Activated CD4-positive, alpha-beta T cell treated with anti-CD3 and anti-CD28 coated beads, Interleukin-2, amount 10 ng/mL, durations not matched to agents 7 days and 5 days (primary cell): ENCODE measurements at regions not wholly inside any gene's neighbourhood (a gene's known extent, or its start where the extent isn't known, plus 50 kb on each side); places are given as distances from the start of the nearest gene placed in this dataset.
A peak's percentile ranks its signal among the peaks of the same experiment; 100 is the strongest.

Source experiments
- CTCF ChIA-PET: fragments of 350-600 bp; sonication (Branson Sonifier 250); formaldehyde crosslinking; loops from one replicate; lab custom pipeline; 2021; ENCODE audit warnings: antibody characterized with exemption; lab: Charles Lee
- POLR2A ChIA-PET: fragments of 350-600 bp; sonication (Branson Sonifier 250); formaldehyde crosslinking; loops from one replicate; lab custom pipeline; 2021; ENCODE audit warnings: antibody characterized with exemption; lab: Charles Lee
- DNase-seq: peaks from one replicate; pipeline ENCODE4 v3.0.0-alpha.2; 2020
- H3K27ac Mint-ChIP-seq: one replicate; pipeline ENCODE4 v1.8.0; 2021; ENCODE audit warnings: mild to moderate bottlenecking, moderate library complexity, mixed read lengths
- H3K27me3 Mint-ChIP-seq: one replicate; pipeline ENCODE4 v1.8.0; 2021; ENCODE audit warnings: mixed read lengths
- H3K36me3 Mint-ChIP-seq: one replicate; pipeline ENCODE4 v1.8.0; 2021; ENCODE audit warnings: low read depth, mixed read lengths
- H3K4me1 Mint-ChIP-seq: one replicate; pipeline ENCODE4 v1.8.0; 2021; ENCODE audit warnings: mixed read lengths
- H3K4me3 Mint-ChIP-seq: one replicate; pipeline ENCODE4 v1.8.0; 2021; ENCODE audit warnings: mild to moderate bottlenecking, moderate library complexity, mixed read lengths
- H3K9me3 Mint-ChIP-seq: one replicate; pipeline ENCODE4 v1.8.0; 2021; ENCODE audit warnings: mixed read lengths

- Mint-ChIP-seq H3K36me3 (no peaks in the 10 kb centered on the region), H3K9me3 (peaks cover 8% of the 10 kb centered on the region), H3K4me1 (peaks cover 6% of the 10 kb centered on the region), H3K27me3 (no peaks in the 10 kb centered on the region), H3K27ac (no peak overlapping the region), H3K4me3 (no peak overlapping the region)
- ChIA-PET CTCF (no interaction called here), POLR2A (no interaction called here)
- DNase-seq = no peak
Measured at GRCh38 chr10:88023676-88024075, 160.3 kb downstream of the PTEN start.

- no peak overlapping the region for H3K4me3 Mint-ChIP-seq
- no peaks in the 10 kb centered on the region for H3K27me3 Mint-ChIP-seq
- ChIA-PET CTCF (interaction anchor here (0.7 to 1.4 kb wide), 2 partner anchors 56 to 622 kb away, joined by 3 read pairs; no protein-coding TSS in a partner anchor), POLR2A (no interaction called here)
- DNase-seq = no peak
- no peak overlapping the region for H3K27ac Mint-ChIP-seq
- H3K4me1 Mint-ChIP-seq = peaks cover 8% of the 10 kb centered on the region
- H3K36me3 Mint-ChIP-seq = no peaks in the 10 kb centered on the region
- H3K9me3 Mint-ChIP-seq = peaks cover 3% of the 10 kb centered on the region
Measured at GRCh38 chr10:88026031-88026430, 162.6 kb downstream of the PTEN start.

DNA sequence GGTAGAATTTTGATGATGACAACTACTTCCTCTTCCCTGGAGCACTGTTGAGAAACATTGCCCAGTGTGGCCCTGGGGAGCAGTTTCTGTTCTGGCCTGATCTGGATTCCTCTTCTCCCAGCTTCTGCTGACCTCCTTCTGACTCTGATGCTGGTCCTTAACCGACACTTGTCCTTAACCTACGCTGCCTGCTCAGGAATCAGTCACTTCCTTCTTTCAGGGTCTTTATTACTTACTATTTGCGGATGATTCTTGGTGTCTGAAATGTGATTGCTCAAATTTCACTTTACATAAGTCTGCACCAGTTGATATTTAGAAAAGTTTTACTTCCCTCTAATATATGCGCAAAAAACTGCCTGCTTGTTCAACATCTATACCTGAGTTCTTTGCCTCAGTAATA is 164.1 kb downstream of the PTEN start:
- H3K27ac Mint-ChIP-seq = no peak overlapping the region
- no peaks in the 10 kb centered on the region for H3K27me3 Mint-ChIP-seq
- H3K4me3 Mint-ChIP-seq = no peak overlapping the region
- H3K9me3 Mint-ChIP-seq = peaks cover 3% of the 10 kb centered on the region
- no peak for DNase-seq
- peaks cover 8% of the 10 kb centered on the region for H3K4me1 Mint-ChIP-seq
- POLR2A ChIA-PET = no interaction called here
- CTCF ChIA-PET = interaction anchor here (1.3 to 1.4 kb wide), 2 partner anchors 11 to 57 kb away, joined by 3 to 4 read pairs; no protein-coding TSS in a partner anchor
- H3K36me3 Mint-ChIP-seq = no peaks in the 10 kb centered on the region

DNA sequence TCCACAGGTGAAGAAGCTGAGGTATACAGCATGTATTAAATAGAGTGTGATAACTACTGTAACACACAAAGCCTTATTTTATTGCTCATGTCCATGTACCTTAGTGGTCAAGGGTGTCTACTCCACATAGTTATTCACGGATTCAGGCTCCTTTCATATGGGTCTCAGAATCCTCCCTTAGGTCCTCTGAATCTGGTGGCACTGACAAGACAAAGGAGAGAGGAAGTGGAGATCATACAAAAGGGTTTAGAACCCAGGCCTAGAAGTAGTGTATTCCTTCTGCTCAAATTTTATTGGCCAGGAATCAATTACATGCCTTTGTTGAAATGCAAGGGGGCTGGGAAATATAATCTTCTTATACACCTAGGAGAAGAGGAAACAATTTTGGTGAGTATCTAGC is 164.6 kb downstream of the PTEN start:
- POLR2A ChIA-PET = no interaction called here
- H3K4me1 Mint-ChIP-seq = peaks cover 8% of the 10 kb centered on the region
- no peak for DNase-seq
- no peak overlapping the region for H3K4me3 Mint-ChIP-seq
- CTCF ChIA-PET = no interaction called here
- H3K9me3 Mint-ChIP-seq = peaks cover under 1% of the 10 kb centered on the region
- H3K27ac Mint-ChIP-seq = no peak overlapping the region
- no peaks in the 10 kb centered on the region for H3K36me3 Mint-ChIP-seq
- H3K27me3 Mint-ChIP-seq = no peaks in the 10 kb centered on the region

DNA sequence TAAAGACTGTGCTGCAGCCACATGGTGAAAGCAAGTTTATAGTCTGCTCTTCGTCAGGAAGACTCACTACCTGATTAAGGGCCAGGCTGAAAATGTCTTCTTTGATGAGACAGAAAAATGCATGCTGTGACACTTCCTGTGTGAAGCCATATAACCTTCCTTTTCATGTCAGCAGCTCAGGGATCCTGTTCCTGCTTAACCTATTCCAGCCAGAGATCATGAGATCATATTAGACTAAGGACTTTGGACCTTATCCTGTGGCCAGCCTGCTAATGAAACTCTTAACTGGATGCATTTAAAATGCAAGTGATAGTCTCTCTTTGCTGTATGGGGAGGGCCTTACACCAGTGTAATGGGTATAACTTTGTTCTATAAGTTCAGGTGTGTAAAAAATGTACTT is 165.2 kb downstream of the PTEN start:
- no peaks in the 10 kb centered on the region for H3K9me3 Mint-ChIP-seq
- peaks cover 8% of the 10 kb centered on the region for H3K4me1 Mint-ChIP-seq
- H3K4me3 Mint-ChIP-seq = no peak overlapping the region
- no peaks in the 10 kb centered on the region for H3K27me3 Mint-ChIP-seq
- H3K27ac Mint-ChIP-seq = no peak overlapping the region
- DNase-seq = peak; percentile 9
- ChIA-PET CTCF (interaction anchor here (0.7 to 1.0 kb wide), 2 partner anchors 35 to 102 kb away, joined by 4 to 6 read pairs; no protein-coding TSS in a partner anchor), POLR2A (no interaction called here)
- no peaks in the 10 kb centered on the region for H3K36me3 Mint-ChIP-seq

- Mint-ChIP-seq H3K27me3 (no peaks in the 10 kb centered on the region), H3K36me3 (no peaks in the 10 kb centered on the region), H3K9me3 (no peaks in the 10 kb centered on the region), H3K4me3 (no peak overlapping the region), H3K27ac (no peak overlapping the region), H3K4me1 (peaks cover 11% of the 10 kb centered on the region)
- CTCF ChIA-PET = interaction anchor here (0.5 kb wide), 1 partner anchor 186 kb away, joined by 5 read pairs; no protein-coding TSS in a partner anchor
- POLR2A ChIA-PET = no interaction called here
- DNase-seq = no peak
Measured at GRCh38 chr10:88032566-88032965, 169.1 kb downstream of the PTEN start.

DNA sequence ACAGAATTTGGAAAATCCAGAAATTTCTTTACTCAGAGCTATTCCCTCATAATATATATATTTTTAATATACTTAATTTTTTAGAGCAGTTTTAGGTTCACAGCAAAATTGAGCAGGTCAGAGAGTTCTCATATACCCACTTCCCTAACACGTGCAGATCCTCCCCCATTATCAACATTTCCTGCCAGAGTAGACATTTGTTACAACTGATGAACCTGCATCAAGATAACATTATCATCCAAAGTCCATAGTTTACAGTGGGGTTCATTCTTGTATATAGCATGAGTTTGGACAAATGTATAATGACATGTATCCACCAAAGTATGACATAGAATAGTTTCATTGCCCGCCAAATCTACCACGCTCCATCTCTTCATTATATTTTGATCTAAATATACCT is 170.0 kb downstream of the PTEN start:
- no peak for DNase-seq
- H3K9me3 Mint-ChIP-seq = no peaks in the 10 kb centered on the region
- ChIA-PET CTCF (no interaction called here), POLR2A (no interaction called here)
- no peaks in the 10 kb centered on the region for H3K36me3 Mint-ChIP-seq
- no peaks in the 10 kb centered on the region for H3K27me3 Mint-ChIP-seq
- no peak overlapping the region for H3K27ac Mint-ChIP-seq
- H3K4me1 Mint-ChIP-seq = peaks cover 11% of the 10 kb centered on the region
- no peak overlapping the region for H3K4me3 Mint-ChIP-seq

- ChIA-PET CTCF (no interaction called here), POLR2A (no interaction called here)
- no peak overlapping the region for H3K27ac Mint-ChIP-seq
Measured at GRCh38 chr10:88033793-88034192, 170.4 kb downstream of the PTEN start.

GRCh38 chr10:88036126-88036525 is 172.7 kb downstream of the PTEN start:
- H3K36me3 Mint-ChIP-seq = no peaks in the 10 kb centered on the region
- H3K4me3 Mint-ChIP-seq = no peak overlapping the region
- H3K4me1 Mint-ChIP-seq = peaks cover 7% of the 10 kb centered on the region
- CTCF ChIA-PET = no interaction called here
- no peak overlapping the region for H3K27ac Mint-ChIP-seq
- DNase-seq = no peak
- H3K9me3 Mint-ChIP-seq = no peaks in the 10 kb centered on the region
- H3K27me3 Mint-ChIP-seq = no peaks in the 10 kb centered on the region
- POLR2A ChIA-PET = no interaction called here

More at GRCh38 chr10:88033793-88034192, 170.4 kb downstream of the PTEN start:
- no peak for DNase-seq
- Mint-ChIP-seq H3K9me3 (no peaks in the 10 kb centered on the region), H3K4me3 (no peak overlapping the region), H3K36me3 (no peaks in the 10 kb centered on the region), H3K4me1 (peaks cover 8% of the 10 kb centered on the region), H3K27me3 (no peaks in the 10 kb centered on the region)

- Mint-ChIP-seq H3K36me3 (no peaks in the 10 kb centered on the region), H3K27me3 (no peaks in the 10 kb centered on the region), H3K4me1 (peaks cover 7% of the 10 kb centered on the region), H3K27ac (no peak overlapping the region), H3K9me3 (no peaks in the 10 kb centered on the region), H3K4me3 (no peak overlapping the region)
- no peak for DNase-seq
- ChIA-PET POLR2A (no interaction called here), CTCF (interaction anchor here (1.3 kb wide), 1 partner anchor 11 kb away, joined by 4 read pairs; no protein-coding TSS in a partner anchor)
Measured at GRCh38 chr10:88037623-88038022, 174.2 kb downstream of the PTEN start.

DNA sequence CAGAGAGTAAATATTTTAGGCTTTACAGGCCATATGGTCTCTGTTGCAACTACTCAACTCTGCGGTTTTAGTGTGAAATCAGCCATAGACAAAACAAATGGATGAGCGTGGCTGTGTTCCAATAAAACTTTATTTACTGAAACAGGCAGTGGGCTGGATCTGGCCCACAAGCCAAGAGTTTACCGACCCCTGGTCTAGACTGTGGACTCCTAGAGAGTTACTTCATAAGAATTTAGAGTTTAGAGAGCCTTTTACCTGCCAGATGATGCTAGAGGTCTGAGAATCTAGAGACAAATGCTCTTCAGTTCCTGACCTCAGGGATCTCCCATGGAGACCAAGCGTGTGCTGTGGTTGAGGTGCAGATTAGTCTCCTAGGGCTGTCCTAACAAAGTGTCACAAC is 174.8 kb downstream of the PTEN start:
- Mint-ChIP-seq H3K36me3 (no peaks in the 10 kb centered on the region), H3K9me3 (no peaks in the 10 kb centered on the region), H3K4me1 (peaks cover 7% of the 10 kb centered on the region), H3K27ac (no peak overlapping the region), H3K4me3 (no peak overlapping the region), H3K27me3 (no peaks in the 10 kb centered on the region)
- ChIA-PET CTCF (interaction anchor here (0.7 to 1.3 kb wide), 2 partner anchors 11 to 350 kb away, joined by 4 read pairs; no protein-coding TSS in a partner anchor), POLR2A (no interaction called here)
- no peak for DNase-seq

GRCh38 chr10:88039496-88040200 is 176.2 kb downstream of the PTEN start:
- ChIA-PET POLR2A (no interaction called here), CTCF (no interaction called here)
- no peaks in the 10 kb centered on the region for H3K27me3 Mint-ChIP-seq
- H3K36me3 Mint-ChIP-seq = no peaks in the 10 kb centered on the region
- no peak overlapping the region for H3K27ac Mint-ChIP-seq
- H3K9me3 Mint-ChIP-seq = no peaks in the 10 kb centered on the region
- no peak for DNase-seq
- H3K4me1 Mint-ChIP-seq = peaks cover 7% of the 10 kb centered on the region
- H3K4me3 Mint-ChIP-seq = no peak overlapping the region

GRCh38 chr10:88041243-88042159 is 178.1 kb downstream of the PTEN start:
- POLR2A ChIA-PET = no interaction called here
- peaks cover 7% of the 10 kb centered on the region for H3K4me1 Mint-ChIP-seq
- peaks cover 2% of the 10 kb centered on the region for H3K27me3 Mint-ChIP-seq
- CTCF ChIA-PET = interaction anchor here (1.3 kb wide), 1 partner anchor 48 kb away, joined by 3 read pairs; no protein-coding TSS in a partner anchor
- peaks cover 3% of the 10 kb centered on the region for H3K9me3 Mint-ChIP-seq
- H3K27ac Mint-ChIP-seq = no peak overlapping the region
- no peak for DNase-seq
- no peak overlapping the region for H3K4me3 Mint-ChIP-seq
- H3K36me3 Mint-ChIP-seq = no peaks in the 10 kb centered on the region
